ENCODE measurements at regions not wholly inside any gene's neighbourhood (a gene's known extent, or its start where the extent isn't known, plus 50 kb on each side); places are given as distances from the start of the nearest gene placed in this dataset.

DNA sequence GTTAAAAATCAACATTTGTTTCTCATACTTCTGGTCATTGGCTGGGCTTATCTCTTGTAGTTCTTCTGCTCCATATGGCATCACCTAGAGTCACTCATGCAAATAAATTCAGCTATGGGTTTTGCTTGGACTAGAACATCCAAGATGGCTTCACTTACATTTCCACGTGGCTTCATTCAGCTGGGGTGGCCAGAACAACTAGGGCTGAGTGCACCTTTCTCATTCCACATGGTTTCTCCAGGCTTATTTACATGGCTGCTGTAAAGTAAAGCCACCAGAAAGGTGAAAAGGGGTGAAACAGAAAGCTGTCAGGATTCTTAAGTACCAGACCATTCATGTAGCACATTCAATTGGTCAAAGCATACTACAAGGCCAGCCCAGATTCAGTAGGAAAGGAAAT lies 151.1 kb upstream of the BMP2 start:
- no peak for TF ChIP-seq POLR2AphosphoS5 (IDR thresholded peaks at IDR 0.05; ENCODE audit: low read depth, low read length)
- TF ChIP-seq SIN3A (IDR thresholded peaks at IDR 0.05; ENCODE audit: borderline replicate concordance, insufficient read depth, low read length) = no peak
- no peak for TF ChIP-seq TAF1 (IDR thresholded peaks at IDR 0.05; ENCODE audit: borderline replicate concordance, insufficient read depth, low read length)
- no peak for TF ChIP-seq FOXP2 (optimal IDR thresholded peaks at IDR 0.05; ENCODE audit: borderline replicate concordance, extremely low read depth, extremely low read length, insufficient read depth)
- TF ChIP-seq, protein P1, sequence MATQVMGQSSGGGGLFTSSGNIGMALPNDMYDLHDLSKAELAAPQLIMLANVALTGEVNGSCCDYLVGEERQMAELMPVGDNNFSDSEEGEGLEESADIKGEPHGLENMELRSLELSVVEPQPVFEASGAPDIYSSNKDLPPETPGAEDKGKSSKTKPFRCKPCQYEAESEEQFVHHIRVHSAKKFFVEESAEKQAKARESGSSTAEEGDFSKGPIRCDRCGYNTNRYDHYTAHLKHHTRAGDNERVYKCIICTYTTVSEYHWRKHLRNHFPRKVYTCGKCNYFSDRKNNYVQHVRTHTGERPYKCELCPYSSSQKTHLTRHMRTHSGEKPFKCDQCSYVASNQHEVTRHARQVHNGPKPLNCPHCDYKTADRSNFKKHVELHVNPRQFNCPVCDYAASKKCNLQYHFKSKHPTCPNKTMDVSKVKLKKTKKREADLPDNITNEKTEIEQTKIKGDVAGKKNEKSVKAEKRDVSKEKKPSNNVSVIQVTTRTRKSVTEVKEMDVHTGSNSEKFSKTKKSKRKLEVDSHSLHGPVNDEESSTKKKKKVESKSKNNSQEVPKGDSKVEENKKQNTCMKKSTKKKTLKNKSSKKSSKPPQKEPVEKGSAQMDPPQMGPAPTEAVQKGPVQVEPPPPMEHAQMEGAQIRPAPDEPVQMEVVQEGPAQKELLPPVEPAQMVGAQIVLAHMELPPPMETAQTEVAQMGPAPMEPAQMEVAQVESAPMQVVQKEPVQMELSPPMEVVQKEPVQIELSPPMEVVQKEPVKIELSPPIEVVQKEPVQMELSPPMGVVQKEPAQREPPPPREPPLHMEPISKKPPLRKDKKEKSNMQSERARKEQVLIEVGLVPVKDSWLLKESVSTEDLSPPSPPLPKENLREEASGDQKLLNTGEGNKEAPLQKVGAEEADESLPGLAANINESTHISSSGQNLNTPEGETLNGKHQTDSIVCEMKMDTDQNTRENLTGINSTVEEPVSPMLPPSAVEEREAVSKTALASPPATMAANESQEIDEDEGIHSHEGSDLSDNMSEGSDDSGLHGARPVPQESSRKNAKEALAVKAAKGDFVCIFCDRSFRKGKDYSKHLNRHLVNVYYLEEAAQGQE (IDR thresholded peaks at IDR 0.05; ENCODE audit: insufficient read depth in 1 of 2, low read depth in 2 of 2, low read length in 2 of 2) = no peak

DNA sequence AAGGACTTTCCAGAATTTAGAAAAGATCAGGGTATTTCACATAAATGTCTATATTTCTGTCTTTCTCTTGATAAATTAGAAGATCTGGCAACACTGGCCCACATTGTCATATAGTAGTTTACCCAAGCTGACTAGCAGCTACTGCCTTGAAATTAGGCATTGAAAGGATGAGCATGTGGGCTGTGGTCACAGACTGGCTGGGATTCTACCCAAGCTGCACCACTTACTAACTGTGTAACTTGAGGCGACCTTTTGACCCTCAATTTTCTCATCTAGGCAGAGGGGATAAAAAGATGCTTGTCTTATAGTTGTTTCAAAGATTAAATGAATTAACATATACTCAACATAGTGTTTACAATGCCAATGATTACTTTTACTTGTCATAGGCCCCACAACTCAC lies 152.7 kb upstream of the BMP2 start:
- TF ChIP-seq SIN3A (IDR thresholded peaks at IDR 0.05; ENCODE audit: borderline replicate concordance, insufficient read depth, low read length) (no peak), TAF1 (IDR thresholded peaks at IDR 0.05; ENCODE audit: borderline replicate concordance, insufficient read depth, low read length) (no peak), FOXP2 (optimal IDR thresholded peaks at IDR 0.05; ENCODE audit: borderline replicate concordance, extremely low read depth, extremely low read length, insufficient read depth) (no peak), POLR2AphosphoS5 (IDR thresholded peaks at IDR 0.05; ENCODE audit: low read depth, low read length) (no peak)
- TF ChIP-seq, protein P1 (IDR thresholded peaks at IDR 0.05; ENCODE audit: insufficient read depth in 1 of 2, low read depth in 2 of 2, low read length in 2 of 2) = no peak

GRCh38 chr20:6613280-6613861 lies 154.1 kb upstream of the BMP2 start:
- no peak for TF ChIP-seq SIN3A (IDR thresholded peaks at IDR 0.05; ENCODE audit: borderline replicate concordance, insufficient read depth, low read length)
- TF ChIP-seq, protein P1 (IDR thresholded peaks at IDR 0.05; ENCODE audit: insufficient read depth in 1 of 2, low read depth in 2 of 2, low read length in 2 of 2) = no peak
- TF ChIP-seq TAF1 (IDR thresholded peaks at IDR 0.05; ENCODE audit: borderline replicate concordance, insufficient read depth, low read length) = no peak
- no peak for TF ChIP-seq POLR2AphosphoS5 (IDR thresholded peaks at IDR 0.05; ENCODE audit: low read depth, low read length)
- TF ChIP-seq FOXP2 (optimal IDR thresholded peaks at IDR 0.05; ENCODE audit: borderline replicate concordance, extremely low read depth, extremely low read length, insufficient read depth) = no peak

DNA sequence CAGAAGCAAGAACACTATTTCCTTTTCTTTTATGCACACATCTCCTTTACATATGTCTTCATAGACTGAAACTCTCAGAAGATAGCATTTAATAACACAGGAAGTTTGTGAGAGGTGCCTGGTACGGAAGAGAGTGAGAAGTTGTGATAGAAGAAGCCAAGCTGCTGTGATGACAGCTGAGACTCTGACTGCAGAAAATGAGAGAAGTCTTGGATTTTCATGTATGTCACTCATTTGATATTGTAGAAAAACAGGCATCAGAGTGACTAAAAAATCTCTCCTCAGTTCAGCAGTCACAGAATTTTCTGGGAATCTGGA lies 154.9 kb upstream of the BMP2 start:
- TF ChIP-seq SIN3A (IDR thresholded peaks at IDR 0.05; ENCODE audit: borderline replicate concordance, insufficient read depth, low read length) = no peak

- TF ChIP-seq, protein P1 (IDR thresholded peaks at IDR 0.05; ENCODE audit: insufficient read depth in 1 of 2, low read depth in 2 of 2, low read length in 2 of 2) = no peak
- TF ChIP-seq POLR2AphosphoS5 (IDR thresholded peaks at IDR 0.05; ENCODE audit: low read depth, low read length) (no peak), FOXP2 (optimal IDR thresholded peaks at IDR 0.05; ENCODE audit: borderline replicate concordance, extremely low read depth, extremely low read length, insufficient read depth) (no peak), SIN3A (IDR thresholded peaks at IDR 0.05; ENCODE audit: borderline replicate concordance, insufficient read depth, low read length) (no peak), TAF1 (IDR thresholded peaks at IDR 0.05; ENCODE audit: borderline replicate concordance, insufficient read depth, low read length) (no peak)
Measured at GRCh38 chr20:6611911-6612605, 155.4 kb upstream of the BMP2 start.

All from PFSK-1 (cell line).